Lower lobe of right lung (tissue), 2 donors: ENCODE measurements at regions not wholly inside any gene's neighbourhood (a gene's known extent, or its start where the extent isn't known, plus 50 kb on each side); places are given as distances from the start of the nearest gene placed in this dataset.

ENCODE experiments used
- ATAC-seq, 2 donors: fragments of 200-7000 bp; cut with Tn5 transposase; one replicate each; pipeline ENCODE4 v1.9.1; 2020 to 2022; ENCODE audit warnings: mild to moderate bottlenecking in 2 of 2, moderate library complexity in 2 of 2
- DNase-seq: peaks from one replicate; pipeline ENCODE4 v3.0.0-alpha.2; 2020
- H3K27ac ChIP-seq: fragments of 200-600 bp; one replicate; pipeline ENCODE4 v1.8.0; 2022
- H3K27me3 ChIP-seq: fragments of 200-600 bp; one replicate; pipeline ENCODE4 v1.8.0; 2022; ENCODE audit warnings: low read depth
- H3K36me3 ChIP-seq: fragments of 200-600 bp; one replicate; pipeline ENCODE4 v1.8.0; 2022; ENCODE audit warnings: mild to moderate bottlenecking
- H3K4me1 ChIP-seq: fragments of 200-600 bp; one replicate; pipeline ENCODE4 v1.8.0; 2022
- H3K4me3 ChIP-seq: fragments of 200-600 bp; one replicate; pipeline ENCODE4 v1.8.0; 2022; ENCODE audit warnings: mild to moderate bottlenecking
- H3K9me3 ChIP-seq: fragments of 200-600 bp; one replicate; pipeline ENCODE4 v1.8.0; 2022
- CTCF ChIP-seq: fragments of 200-600 bp; IDR thresholded peaks from one replicate; pipeline ENCODE4 v1.8.0; 2022; ENCODE audit warnings: antibody characterized with exemption, mild to moderate bottlenecking
- intact Hi-C: fragments of 100-400 bp; cut with DNase I; formaldehyde crosslinking; loops from one replicate; pipeline ENCODE4 v1.11.0; 2022
- donor health status: DM: no; HTN: yes; CAD: no; lungs with severe emphysema.

GRCh38 chr1:166272851-166273250, 106.0 kb upstream of the FAM78B start:
- H3K27ac ChIP-seq, result no peak overlapping the region
- H3K36me3 ChIP-seq, result no peaks in the 10 kb centered on the region
- no peaks in the 10 kb centered on the region for H3K4me1 ChIP-seq
- intact Hi-C loops, result no loop called here
- no peak for DNase-seq
- H3K9me3 ChIP-seq, result no peaks in the 10 kb centered on the region
- H3K4me3 ChIP-seq, result no peak overlapping the region
- no peaks in the 10 kb centered on the region for H3K27me3 ChIP-seq
- ATAC-seq, result no peak
- TF ChIP-seq CTCF, result no peak

GRCh38 chr1:166273618-166274017, 106.8 kb upstream of the FAM78B start:
- DNase-seq (no peak), ATAC-seq (no peak)
- Histone ChIP-seq H3K36me3 (no peaks in the 10 kb centered on the region), H3K27me3 (no peaks in the 10 kb centered on the region), H3K4me1 (no peaks in the 10 kb centered on the region), H3K4me3 (no peak overlapping the region), H3K27ac (no peak overlapping the region), H3K9me3 (no peaks in the 10 kb centered on the region)
- intact Hi-C loops, result no loop called here
- no peak for TF ChIP-seq CTCF

- Histone ChIP-seq H3K4me1 (no peaks in the 10 kb centered on the region), H3K36me3 (no peaks in the 10 kb centered on the region), H3K9me3 (no peaks in the 10 kb centered on the region), H3K4me3 (no peak overlapping the region), H3K27ac (no peak overlapping the region), H3K27me3 (no peaks in the 10 kb centered on the region)
- DNase-seq (no peak), ATAC-seq (no peak)
- intact Hi-C loops, result no loop called here
- no peak for TF ChIP-seq CTCF
Observed at GRCh38 chr1:166282391-166283137, 115.8 kb upstream of the FAM78B start.

- TF ChIP-seq CTCF, result no peak
- no peak overlapping the region for H3K27ac ChIP-seq
- no peak overlapping the region for H3K4me3 ChIP-seq
- no peaks in the 10 kb centered on the region for H3K9me3 ChIP-seq
- intact Hi-C loops, result no loop called here
- DNase-seq (no peak), ATAC-seq (no peak)
- H3K36me3 ChIP-seq, result no peaks in the 10 kb centered on the region
- H3K27me3 ChIP-seq, result no peaks in the 10 kb centered on the region
- no peaks in the 10 kb centered on the region for H3K4me1 ChIP-seq
Observed at GRCh38 chr1:166283190-166283589, 116.4 kb upstream of the FAM78B start.

- no peaks in the 10 kb centered on the region for H3K4me1 ChIP-seq
- intact Hi-C loops, result no loop called here
- TF ChIP-seq CTCF, result no peak
- DNase-seq (no peak), ATAC-seq (no peak)
- H3K27me3 ChIP-seq, result no peaks in the 10 kb centered on the region
- H3K4me3 ChIP-seq, result no peak overlapping the region
- no peaks in the 10 kb centered on the region for H3K36me3 ChIP-seq
- H3K27ac ChIP-seq, result no peak overlapping the region
- no peaks in the 10 kb centered on the region for H3K9me3 ChIP-seq
Observed at GRCh38 chr1:166283600-166283999, 116.8 kb upstream of the FAM78B start.
